PC-9 (cell line): ENCODE measurements at regions not wholly inside any gene's neighbourhood (a gene's known extent, or its start where the extent isn't known, plus 50 kb on each side); places are given as distances from the start of the nearest gene placed in this dataset.

Source experiments
- BruUV-seq: library from RNA; stranded (reverse); fragments of 400-500 nt; replicated peaks from 2 replicates; lab custom pipeline; 2021; lab: Mats Ljungman, UMichigan
- CTCF ChIA-PET: fragments of 300-600 bp; sonication (Branson Sonifier 250); formaldehyde crosslinking; loops from one replicate; lab custom pipeline; 2022; ENCODE audit warnings: antibody characterized with exemption; lab: Charles Lee
- POLR2A ChIA-PET: fragments of 300-600 bp; sonication (Branson Sonifier 250); formaldehyde crosslinking; loops from one replicate; lab custom pipeline; 2022; ENCODE audit warnings: antibody characterized with exemption; ENCODE audit not compliant: unreplicated experiment; lab: Charles Lee
- DNase-seq, 2 experiments: peaks; one replicate each; pipeline versions ENCODE4 v3.0.0 to v3.0.0-alpha.2; 2015 to 2022; ENCODE audit warnings: mixed read lengths in 1 of 2
- H2AFZ ChIP-seq: fragments of 200-600 bp; sonication (generic); 2 replicates; pipeline ENCODE4 v1.8.1; 2017; ENCODE audit warnings: antibody characterized with exemption
- H3F3A ChIP-seq: fragments of 200-600 bp; sonication (generic); 2 replicates; pipeline ENCODE4 v1.8.1; 2017; ENCODE audit warnings: antibody characterized with exemption, mild to moderate bottlenecking, low read depth; ENCODE audit not compliant: insufficient read depth
- H3K27ac ChIP-seq: fragments of 200-600 bp; sonication (generic); 2 replicates; pipeline ENCODE4 v1.6.1; 2016; ENCODE audit warnings: mixed run types
- H3K27me3 ChIP-seq: fragments of 200-600 bp; sonication (generic); 2 replicates; pipeline ENCODE4 v1.6.1; 2016; ENCODE audit warnings: low read depth, mixed run types; ENCODE audit not compliant: insufficient read depth
- H3K36me3 ChIP-seq: fragments of 200-600 bp; sonication (generic); 2 replicates; pipeline ENCODE4 v1.6.1; 2016; ENCODE audit warnings: low read depth, mixed run types
- H3K4me1 ChIP-seq: fragments of 200-600 bp; sonication (generic); replicated peaks from 2 replicates; pipeline ENCODE4 v1.6.1; 2016; ENCODE audit warnings: mixed run types; ENCODE audit not compliant: insufficient read depth
- H3K4me2 ChIP-seq: fragments of 200-600 bp; sonication (generic); 2 replicates; pipeline ENCODE4 v1.6.1; 2017; ENCODE audit warnings: mixed run types
- H3K4me3 ChIP-seq: fragments of 200-600 bp; sonication (generic); 2 replicates; pipeline ENCODE4 v1.6.1; 2016; ENCODE audit warnings: mixed run types
- H3K79me2 ChIP-seq: fragments of 200-600 bp; sonication (generic); 2 replicates; pipeline ENCODE4 v1.6.1; 2017; ENCODE audit warnings: low read depth, mixed run types
- H3K9me2 ChIP-seq: fragments of 200-600 bp; sonication (generic); 2 replicates; pipeline ENCODE4 v1.8.1; 2017; ENCODE audit warnings: mild to moderate bottlenecking; ENCODE audit not compliant: insufficient read depth
- H3K9me3 ChIP-seq: fragments of 200-600 bp; sonication (generic); 2 replicates; pipeline ENCODE4 v1.8.1; 2016; ENCODE audit warnings: low read depth; ENCODE audit not compliant: insufficient read depth
- H4K20me1 ChIP-seq: fragments of 200-600 bp; sonication (generic); 2 replicates; pipeline ENCODE4 v1.8.1; 2017; ENCODE audit not compliant: insufficient read depth
- CTCF ChIP-seq: fragments of 200-600 bp; sonication (generic); conservative IDR thresholded peaks from 2 replicates; pipeline ENCODE4 v1.6.1; 2017; ENCODE audit warnings: mixed run types, antibody characterized with exemption, mild to moderate bottlenecking, moderate library complexity
- EZH2 ChIP-seq: fragments of 200-600 bp; sonication (generic); IDR thresholded peaks from 2 replicates; pipeline ENCODE4 v1.8.0; 2017; ENCODE audit warnings: antibody characterized with exemption, low read depth
- intact Hi-C: fragments of 100-400 bp; cut with micrococcal nuclease; formaldehyde crosslinking; loops from one replicate; pipeline ENCODE4 v1.10.0; 2022; ENCODE audit not compliant: unreplicated experiment

- no peak overlapping the region for H2AFZ ChIP-seq
- no peaks in the 10 kb centered on the region for H3K36me3 ChIP-seq
- no peaks in the 10 kb centered on the region for H3F3A ChIP-seq
- ChIA-PET CTCF (no interaction called here), POLR2A (no interaction called here)
- H3K4me3 ChIP-seq, result no peak overlapping the region
- DNase-seq, result no peak
- H3K9me3 ChIP-seq, result no peaks in the 10 kb centered on the region
- intact Hi-C loops, result no loop called here
- no peak for TF ChIP-seq CTCF
- no peak for TF ChIP-seq EZH2
- no peaks in the 10 kb centered on the region for H3K4me1 ChIP-seq
- no peaks in the 10 kb centered on the region for H3K79me2 ChIP-seq
- no peak overlapping the region for H3K27ac ChIP-seq
- no peaks in the 10 kb centered on the region for H4K20me1 ChIP-seq
- no peaks in the 10 kb centered on the region for H3K9me2 ChIP-seq
- BruUV-seq, result no TSS peak
- H3K4me2 ChIP-seq, result no peak overlapping the region
- H3K27me3 ChIP-seq, result no peaks in the 10 kb centered on the region
Measured at GRCh38 chr13:54750521-54750920, 1721.9 kb downstream of the OLFM4 start.

GRCh38 chr13:54758795-54759194, 1730.2 kb downstream of the OLFM4 start:
- Histone ChIP-seq H3K27me3 (no peaks in the 10 kb centered on the region), H3K4me3 (no peak overlapping the region), H3K4me1 (no peaks in the 10 kb centered on the region), H3K36me3 (no peaks in the 10 kb centered on the region), H2AFZ (no peak overlapping the region), H3K27ac (no peak overlapping the region), H3K4me2 (no peak overlapping the region), H3K9me2 (no peaks in the 10 kb centered on the region; the same call in 1 of the 2 replicates), H3K9me3 (no peaks in the 10 kb centered on the region), H4K20me1 (no peaks in the 10 kb centered on the region), H3F3A (no peaks in the 10 kb centered on the region), H3K79me2 (no peaks in the 10 kb centered on the region)
- ChIA-PET CTCF (no interaction called here), POLR2A (no interaction called here)
- DNase-seq, result no peak
- TF ChIP-seq CTCF (no peak), EZH2 (no peak)
- intact Hi-C loops, result no loop called here
- BruUV-seq, result no TSS peak

GRCh38 chr13:54768214-54768613, 1739.6 kb downstream of the OLFM4 start:
- Histone ChIP-seq H3K9me2 (no peaks in the 10 kb centered on the region), H3K27ac (no peak overlapping the region), H3K4me2 (no peak overlapping the region), H3K36me3 (no peaks in the 10 kb centered on the region), H4K20me1 (no peaks in the 10 kb centered on the region), H3K27me3 (no peaks in the 10 kb centered on the region), H3K9me3 (no peaks in the 10 kb centered on the region), H3K4me1 (no peaks in the 10 kb centered on the region), H3F3A (no peaks in the 10 kb centered on the region), H3K4me3 (no peak overlapping the region), H2AFZ (no peak overlapping the region), H3K79me2 (no peaks in the 10 kb centered on the region)
- intact Hi-C loops, result no loop called here
- DNase-seq, result no peak
- TF ChIP-seq CTCF, result no peak
- no peak for TF ChIP-seq EZH2
- ChIA-PET CTCF (no interaction called here), POLR2A (no interaction called here)
- BruUV-seq, result no TSS peak
